NB4 (cell line): ENCODE measurements at regions not wholly inside any gene's neighbourhood (a gene's known extent, or its start where the extent isn't known, plus 50 kb on each side); places are given as distances from the start of the nearest gene placed in this dataset.

ENCODE experiments used
- MYC ChIP-seq: IDR thresholded peaks from 2 replicates; pipeline ENCODE4 v1.6.1; 2011; ENCODE audit warnings: low read depth, low read length
- POLR2A ChIP-seq: IDR thresholded peaks from 2 replicates; pipeline ENCODE4 v1.6.1; 2011; ENCODE audit warnings: mild to moderate bottlenecking; ENCODE audit not compliant: insufficient read length; ENCODE audit errors: extremely low read depth
- TF ChIP-seq, protein P1 (sequence below): IDR thresholded peaks from one replicate; pipeline ENCODE4 v1.5.1; 2012; ENCODE audit warnings: low read depth, low read length
- TF ChIP-seq, protein P2 (sequence below): IDR thresholded peaks from 2 replicates; pipeline ENCODE4 v1.6.1; 2011; ENCODE audit warnings: low read depth, low read length

DNA sequence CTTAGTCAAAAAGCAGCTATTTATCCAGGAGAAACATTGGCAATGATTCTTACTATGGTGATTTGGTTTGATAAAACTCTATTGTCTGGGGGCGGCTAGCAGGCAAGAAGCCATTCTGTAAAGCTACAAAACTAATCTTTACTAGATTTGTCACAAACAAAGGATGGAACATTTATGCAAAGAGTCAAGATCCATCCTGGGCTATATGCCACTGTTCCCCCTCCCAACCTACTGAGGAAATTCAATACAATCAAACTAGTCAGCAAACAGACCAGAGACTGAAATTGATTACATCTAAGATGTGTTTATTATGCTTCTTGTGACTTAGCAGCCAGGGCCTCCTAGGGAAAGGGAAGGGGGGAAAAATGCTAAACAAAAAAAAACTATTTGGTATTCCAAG is 397.6 kb downstream of the GPAM start:
- TF ChIP-seq, protein P1, sequence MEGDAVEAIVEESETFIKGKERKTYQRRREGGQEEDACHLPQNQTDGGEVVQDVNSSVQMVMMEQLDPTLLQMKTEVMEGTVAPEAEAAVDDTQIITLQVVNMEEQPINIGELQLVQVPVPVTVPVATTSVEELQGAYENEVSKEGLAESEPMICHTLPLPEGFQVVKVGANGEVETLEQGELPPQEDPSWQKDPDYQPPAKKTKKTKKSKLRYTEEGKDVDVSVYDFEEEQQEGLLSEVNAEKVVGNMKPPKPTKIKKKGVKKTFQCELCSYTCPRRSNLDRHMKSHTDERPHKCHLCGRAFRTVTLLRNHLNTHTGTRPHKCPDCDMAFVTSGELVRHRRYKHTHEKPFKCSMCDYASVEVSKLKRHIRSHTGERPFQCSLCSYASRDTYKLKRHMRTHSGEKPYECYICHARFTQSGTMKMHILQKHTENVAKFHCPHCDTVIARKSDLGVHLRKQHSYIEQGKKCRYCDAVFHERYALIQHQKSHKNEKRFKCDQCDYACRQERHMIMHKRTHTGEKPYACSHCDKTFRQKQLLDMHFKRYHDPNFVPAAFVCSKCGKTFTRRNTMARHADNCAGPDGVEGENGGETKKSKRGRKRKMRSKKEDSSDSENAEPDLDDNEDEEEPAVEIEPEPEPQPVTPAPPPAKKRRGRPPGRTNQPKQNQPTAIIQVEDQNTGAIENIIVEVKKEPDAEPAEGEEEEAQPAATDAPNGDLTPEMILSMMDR: no peak
- TF ChIP-seq POLR2A: no peak
- TF ChIP-seq, protein P2, sequence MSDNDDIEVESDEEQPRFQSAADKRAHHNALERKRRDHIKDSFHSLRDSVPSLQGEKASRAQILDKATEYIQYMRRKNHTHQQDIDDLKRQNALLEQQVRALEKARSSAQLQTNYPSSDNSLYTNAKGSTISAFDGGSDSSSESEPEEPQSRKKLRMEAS: no peak
- TF ChIP-seq MYC: no peak
